ENCODE measurements at regions not wholly inside any gene's neighbourhood (a gene's known extent, or its start where the extent isn't known, plus 50 kb on each side); places are given as distances from the start of the nearest gene placed in this dataset.

DNA sequence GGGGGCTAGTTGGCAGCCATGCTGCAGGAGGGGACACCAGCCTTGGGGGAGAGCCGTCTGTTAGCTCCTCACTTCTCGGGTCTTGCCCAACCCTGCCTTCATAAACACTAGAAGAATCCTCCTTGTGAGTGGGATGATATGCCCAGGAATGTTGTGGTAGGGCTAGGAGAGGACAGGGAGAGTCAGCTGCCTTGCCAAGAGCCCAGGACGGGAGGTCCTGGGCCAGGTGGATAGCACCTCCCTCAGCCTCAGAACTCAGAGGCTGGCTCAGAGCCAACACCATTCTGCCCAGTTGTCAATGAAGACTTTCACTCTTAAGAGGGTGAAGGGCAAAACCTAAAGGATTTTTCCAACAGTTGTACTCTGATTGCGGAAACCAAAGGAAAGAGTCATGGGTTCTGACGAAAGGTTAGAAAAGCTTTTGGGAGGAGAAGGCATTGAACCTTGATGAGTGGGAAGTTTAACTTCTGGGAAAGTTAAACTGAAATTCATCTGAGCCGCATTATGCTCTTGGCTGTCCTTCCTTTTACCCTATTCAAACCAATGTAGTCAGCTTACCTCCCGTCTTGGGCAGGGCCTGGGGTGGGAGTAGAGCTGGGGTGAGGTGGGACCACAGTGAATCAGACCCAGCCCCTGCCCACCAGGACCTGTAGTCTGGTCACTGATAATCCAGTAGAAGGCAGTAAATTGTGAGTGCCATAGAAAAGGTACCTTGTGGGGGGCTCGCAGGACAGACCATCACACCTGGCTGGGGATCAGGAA lies 81.9 kb downstream of the FAM43A start:
- intact Hi-C loops (cut with micrococcal nuclease): loop anchor here (10.0 kb wide), 1 partner anchor 73 kb away; no protein-coding TSS in a partner anchor
- DNase-seq (no peak), ATAC-seq (no peak)

DNA sequence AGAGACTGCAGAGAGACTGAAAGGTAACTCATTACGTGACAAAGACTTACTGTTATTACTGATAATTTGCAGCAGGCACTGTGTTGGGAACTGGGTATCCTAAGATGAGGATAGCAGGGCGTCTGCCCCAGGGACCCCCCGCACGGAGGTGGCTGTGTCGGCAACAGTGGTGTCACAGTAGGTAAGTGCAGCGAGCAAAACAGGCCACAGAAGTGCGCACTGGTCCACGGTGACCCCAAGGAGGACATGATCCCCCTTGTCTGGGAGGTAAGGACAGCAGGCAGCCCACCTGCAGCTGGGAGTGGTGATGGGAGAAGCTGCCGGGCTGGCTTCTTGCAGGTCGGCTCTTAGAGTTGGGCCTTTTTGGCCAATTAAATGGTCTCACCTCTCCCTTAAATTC lies 82.9 kb downstream of the FAM43A start:
- intact Hi-C loops (cut with micrococcal nuclease): loop anchor here (10.0 kb wide), 1 partner anchor 74 kb away; no protein-coding TSS in a partner anchor
- DNase-seq (no peak), ATAC-seq (no peak)

DNA sequence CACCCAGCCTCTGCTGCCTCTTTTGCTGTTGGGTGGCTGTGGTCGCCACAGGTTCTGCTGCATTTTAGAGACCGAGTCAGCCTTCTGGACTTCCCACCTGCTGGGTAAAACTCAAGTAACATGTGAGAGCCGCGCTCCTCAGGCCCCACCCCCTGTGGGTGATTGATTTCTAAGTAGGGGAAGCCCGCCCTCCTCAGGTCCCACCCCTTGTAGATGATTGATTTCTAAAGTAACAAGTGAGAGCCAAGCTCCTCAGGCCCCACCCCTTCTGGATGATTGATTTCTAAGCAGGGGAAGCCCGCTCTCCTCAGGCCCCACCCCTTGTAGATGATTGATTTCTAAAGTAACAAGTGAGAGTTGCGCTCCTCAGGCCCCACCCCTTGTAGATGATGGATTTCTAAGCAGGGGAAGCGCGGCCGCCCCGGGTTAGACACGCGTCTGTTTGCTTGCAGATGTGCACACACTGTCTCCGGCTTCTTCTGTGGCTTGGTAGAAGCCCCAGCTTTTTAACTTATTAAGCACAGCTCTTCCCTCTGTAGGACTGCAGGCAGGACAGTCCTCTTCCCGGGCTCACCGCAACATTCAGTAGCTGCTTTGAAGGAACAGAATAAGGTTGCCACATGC lies 83.4 kb downstream of the FAM43A start:
- DNase-seq (peak; percentile 93), ATAC-seq (peak; percentile 97)
- intact Hi-C loops (cut with micrococcal nuclease): loop anchor here (10.0 kb wide), 1 partner anchor 74 kb away; no protein-coding TSS in a partner anchor

DNA sequence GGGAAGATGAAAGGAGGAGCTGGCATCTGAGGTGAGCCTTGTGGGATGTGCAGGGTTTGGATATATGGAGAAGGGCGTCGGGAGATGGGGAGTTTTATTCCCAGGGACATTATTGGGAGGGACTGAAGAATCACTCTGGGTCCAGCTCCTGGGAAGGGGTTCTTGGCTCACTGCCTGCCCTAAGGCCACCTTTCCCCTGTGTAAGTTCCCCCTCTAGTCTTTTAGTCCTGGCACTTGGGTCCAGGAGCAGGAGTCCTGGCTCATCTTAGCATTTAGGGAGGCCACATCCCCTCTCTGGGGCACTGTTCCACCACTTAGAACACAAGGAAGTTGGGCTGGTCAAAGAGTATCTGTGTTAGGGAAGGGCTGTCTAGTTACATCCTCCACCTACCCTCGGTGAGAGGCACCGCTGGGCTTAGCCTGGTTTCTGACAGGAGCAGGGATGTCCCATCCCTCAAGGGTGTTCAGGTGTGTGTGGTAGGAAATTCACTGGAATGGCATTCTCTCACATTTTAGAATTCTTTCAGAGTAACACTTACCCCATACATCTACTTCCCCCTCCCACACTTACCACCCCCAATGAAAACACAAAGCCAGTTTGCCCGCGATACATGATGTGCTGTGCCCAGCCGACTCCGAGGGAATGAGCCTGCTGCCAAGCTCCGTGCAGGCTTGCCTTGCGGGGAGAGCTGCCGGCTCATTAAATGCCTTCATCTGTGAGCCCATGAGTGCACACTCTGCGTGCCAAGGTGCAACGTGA lies 86.7 kb downstream of the FAM43A start:
- DNase-seq: no peak
- intact Hi-C loops (cut with micrococcal nuclease): loop anchor here (10.0 kb wide), 1 partner anchor 102 kb away; no protein-coding TSS in a partner anchor
- ATAC-seq: no peak

DNA sequence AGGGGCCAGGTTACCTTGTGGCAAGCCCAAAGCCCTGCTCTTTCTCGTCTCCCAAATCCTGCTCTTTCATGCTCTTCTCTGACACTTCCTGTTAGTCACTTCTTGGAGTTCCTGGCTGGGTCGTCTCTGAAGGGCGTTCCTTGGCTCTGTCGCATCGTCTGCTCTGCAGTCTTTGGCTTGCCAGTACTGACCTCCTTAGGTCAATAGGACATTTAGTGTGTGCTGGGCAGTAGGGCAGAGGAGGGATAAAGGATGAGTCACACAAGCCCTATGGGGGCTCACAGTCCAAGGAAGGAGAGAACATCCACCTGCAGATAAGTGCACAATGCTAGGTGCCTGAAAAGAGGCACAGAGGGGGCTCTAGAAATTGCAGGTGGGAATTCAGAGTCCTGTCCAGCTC lies 87.5 kb downstream of the FAM43A start:
- DNase-seq (peak; percentile 60), ATAC-seq (peak; percentile 58)
- intact Hi-C loops (cut with micrococcal nuclease): loop anchor here (10.0 kb wide), 1 partner anchor 102 kb away; no protein-coding TSS in a partner anchor

DNA sequence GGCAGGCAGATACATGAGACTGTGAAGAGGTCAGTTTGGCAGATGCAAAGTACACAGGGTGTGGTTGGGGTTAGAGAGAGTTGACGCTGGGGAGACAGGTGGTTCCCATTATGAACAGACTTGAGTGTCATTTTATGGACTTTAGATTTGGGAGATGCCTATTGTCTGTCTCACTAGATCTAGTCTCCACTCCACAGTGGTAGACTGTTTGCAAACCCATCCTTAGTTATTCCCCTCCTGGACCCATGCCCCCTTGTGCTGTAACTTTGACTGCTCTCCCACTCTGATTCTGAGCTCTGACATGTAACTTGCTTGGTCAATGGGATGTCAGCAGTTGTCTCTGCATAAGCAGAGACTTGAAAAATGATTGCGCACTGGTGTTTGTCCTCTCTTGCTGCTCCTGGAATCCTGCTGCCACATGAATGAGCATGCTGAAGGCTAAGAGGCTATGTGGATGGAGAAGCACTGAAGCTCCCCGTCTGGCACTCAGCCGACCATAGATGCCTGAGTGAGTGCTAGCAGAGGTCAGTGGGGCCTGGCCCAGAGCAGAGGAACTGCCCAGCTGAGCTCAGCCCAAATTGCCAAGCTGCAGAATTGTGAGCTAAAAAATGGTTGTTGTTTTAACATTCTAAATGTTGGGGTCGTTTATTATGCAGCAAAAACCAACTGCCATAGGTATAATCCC lies 88.2 kb downstream of the FAM43A start:
- intact Hi-C loops (cut with micrococcal nuclease): loop anchor here (10.0 kb wide), 1 partner anchor 101 kb away; no protein-coding TSS in a partner anchor
- no peak for DNase-seq
- ATAC-seq: peak; percentile 2

DNA sequence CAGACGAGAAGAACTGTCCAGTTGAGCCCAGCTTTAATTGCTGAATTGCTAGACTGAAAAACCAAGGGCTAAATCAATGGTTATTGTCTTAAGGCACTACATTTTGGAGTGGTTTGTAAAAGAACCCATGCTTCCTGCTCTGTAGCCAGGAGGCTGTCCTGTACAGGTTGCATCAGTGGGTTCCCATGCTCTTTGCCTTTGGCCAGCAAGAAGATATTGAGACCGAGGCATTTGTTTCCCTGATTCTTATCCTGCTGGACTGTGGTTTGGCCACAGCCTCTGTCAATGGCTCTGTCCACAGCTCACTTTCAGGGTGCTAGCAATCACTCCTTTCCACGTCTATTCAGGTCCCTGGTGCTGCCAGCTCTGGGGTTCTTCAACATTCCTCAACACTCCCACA lies 89.6 kb downstream of the FAM43A start:
- intact Hi-C loops (cut with micrococcal nuclease): loop anchor here (10.0 kb wide), 1 partner anchor 100 kb away; no protein-coding TSS in a partner anchor
- ATAC-seq (no peak), DNase-seq (no peak)

DNA sequence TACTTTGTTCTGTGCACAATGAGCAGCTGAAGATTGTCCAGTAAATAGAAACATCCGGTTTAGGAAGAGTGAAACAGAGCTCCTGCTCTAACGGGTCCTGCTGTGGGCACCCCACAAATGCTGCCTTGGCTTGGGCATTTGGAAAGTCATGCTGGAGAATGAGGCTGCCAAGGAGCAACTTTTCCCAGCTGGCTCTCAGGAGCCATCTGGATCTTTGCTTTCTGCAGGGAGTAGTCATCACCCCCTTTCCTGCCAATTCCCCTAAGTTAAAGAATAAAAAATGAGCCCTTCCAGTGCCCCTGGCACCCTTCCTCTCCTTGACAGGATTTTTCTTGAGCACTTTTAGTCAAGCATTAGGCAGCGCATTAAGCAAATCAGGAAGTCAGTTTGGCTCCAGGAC lies 90.0 kb downstream of the FAM43A start:
- no peak for DNase-seq
- ATAC-seq: no peak
- intact Hi-C loops (cut with micrococcal nuclease): loop anchor here (10.0 kb wide), 1 partner anchor 99 kb away; no protein-coding TSS in a partner anchor

DNA sequence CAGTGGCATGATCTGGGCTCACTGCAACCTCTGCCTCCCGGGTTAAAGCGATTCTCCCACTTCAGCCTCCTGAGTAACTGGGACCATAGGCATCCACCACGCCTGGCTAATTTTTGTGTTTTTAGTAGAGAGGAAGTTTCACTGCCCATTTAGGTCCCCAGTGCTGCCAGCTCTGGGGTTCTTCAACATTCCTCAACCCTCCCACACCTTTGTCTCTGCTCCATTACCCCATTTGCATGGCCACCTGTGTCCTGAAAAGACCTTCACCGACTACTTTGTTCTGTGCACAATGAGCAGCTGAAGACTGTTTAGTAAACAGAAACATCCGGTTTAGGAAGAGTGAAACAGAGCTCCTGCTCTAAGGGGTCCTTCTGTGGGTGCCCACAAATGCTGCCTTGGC lies 92.0 kb downstream of the FAM43A start:
- ATAC-seq: no peak
- DNase-seq: no peak
- intact Hi-C loops (cut with micrococcal nuclease): loop anchor here (10.0 kb wide), 1 partner anchor 97 kb away; no protein-coding TSS in a partner anchor

DNA sequence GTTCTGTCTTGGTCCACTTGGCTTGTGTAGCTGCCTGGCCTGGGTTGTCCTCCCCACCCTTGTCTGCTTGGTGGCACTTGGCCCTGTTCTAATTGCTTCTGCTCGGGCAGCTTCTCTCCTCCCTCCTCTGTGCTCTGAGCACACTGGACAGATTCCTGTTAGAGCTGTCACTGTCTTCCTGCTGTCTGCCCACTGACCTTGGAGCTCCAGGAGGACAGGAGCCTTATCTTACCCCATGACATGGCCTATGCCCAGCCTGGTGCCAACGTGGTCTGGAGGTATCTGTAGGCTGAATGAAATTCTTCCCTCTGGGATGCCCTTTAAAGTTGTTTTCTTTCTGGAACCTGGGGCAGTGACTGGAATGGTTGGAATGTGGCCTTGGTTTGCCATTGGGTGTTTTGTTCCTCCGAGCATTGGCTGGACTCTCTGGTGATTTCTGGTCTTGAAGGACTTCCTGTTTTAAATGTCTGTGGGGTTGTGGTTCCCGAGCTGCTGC lies 94.1 kb downstream of the FAM43A start:
- peak; percentile 87 for ATAC-seq
- DNase-seq: peak; percentile 48
- intact Hi-C loops (cut with micrococcal nuclease): loop anchor here (10.0 kb wide), 1 partner anchor 95 kb away; no protein-coding TSS in a partner anchor

DNA sequence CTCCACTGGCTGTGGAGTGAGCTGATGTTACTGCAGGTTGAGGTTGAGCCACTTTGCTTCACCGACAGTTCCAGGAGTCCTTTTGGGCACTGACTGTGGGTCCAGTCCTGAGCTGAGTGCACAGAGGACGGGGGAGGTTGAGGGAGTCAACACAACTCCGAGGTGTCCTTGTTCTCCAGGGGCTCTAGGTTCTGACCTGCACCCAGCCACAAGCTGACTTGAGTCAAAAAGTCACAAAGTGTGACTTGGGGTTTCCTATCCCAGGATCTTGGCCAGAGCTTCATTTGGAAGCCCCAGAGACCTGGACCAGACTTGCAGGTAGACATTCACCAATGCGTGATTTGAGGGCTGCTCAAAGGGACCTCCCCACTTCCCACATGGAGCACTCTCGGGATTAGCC lies 95.0 kb downstream of the FAM43A start:
- no peak for DNase-seq
- ATAC-seq: no peak
- intact Hi-C loops (cut with micrococcal nuclease): no loop called here

DNA sequence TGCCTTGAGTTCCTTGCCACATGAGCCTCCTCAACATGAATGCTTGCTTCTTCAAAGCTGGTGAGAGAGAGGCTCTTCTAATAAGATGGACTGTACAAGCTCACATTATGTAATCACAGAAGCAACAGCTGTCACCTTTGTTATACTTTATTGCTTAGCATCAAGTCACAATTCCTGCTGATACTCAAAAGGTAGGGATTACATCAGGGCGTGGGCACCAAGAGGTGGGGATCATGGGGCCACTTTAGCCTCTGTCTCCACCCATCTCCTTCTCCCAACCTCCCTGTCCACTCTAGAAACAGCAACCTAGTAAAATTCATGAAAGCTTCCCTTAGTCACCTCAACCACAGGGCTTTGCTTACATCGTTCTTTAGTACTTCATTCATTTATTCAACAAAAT lies 95.9 kb downstream of the FAM43A start:
- ATAC-seq (no peak), DNase-seq (no peak)
- intact Hi-C loops (cut with micrococcal nuclease): no loop called here

DNA sequence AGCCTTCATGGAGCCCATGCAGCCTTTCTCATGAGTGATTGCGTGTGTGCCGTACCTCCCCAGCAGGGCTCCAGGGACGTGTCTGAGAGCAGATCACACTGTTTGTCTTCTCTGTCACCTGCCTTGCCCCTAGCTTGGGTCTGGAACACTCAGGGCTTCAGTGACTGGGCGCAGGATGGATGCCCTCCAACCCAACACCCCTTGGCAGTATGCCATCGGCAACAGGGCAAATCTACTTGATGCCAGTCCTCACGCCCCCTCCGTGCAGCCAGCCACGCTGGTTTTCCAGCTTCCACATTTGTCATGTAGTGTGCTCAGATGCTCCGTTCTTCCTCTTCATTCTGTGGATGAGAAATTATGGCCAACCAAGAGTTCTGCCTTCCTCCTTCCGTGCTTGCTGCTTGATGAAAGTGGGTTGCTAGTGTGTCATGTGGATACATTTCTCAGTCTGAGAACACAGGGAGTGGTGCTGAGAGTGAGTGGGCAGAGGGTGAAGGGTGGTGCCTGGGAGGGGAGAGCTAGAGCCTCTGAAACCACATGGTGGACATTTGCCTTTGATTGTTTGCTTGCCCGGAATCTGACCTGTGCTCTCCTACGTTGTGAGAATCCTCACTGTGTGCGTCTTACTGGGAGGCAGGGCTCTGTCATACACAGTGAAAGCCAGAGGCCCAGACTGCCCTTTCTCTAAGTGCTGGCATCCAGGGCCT lies 97.2 kb downstream of the FAM43A start:
- DNase-seq: peak; percentile 41
- ATAC-seq: peak; percentile 17
- intact Hi-C loops (cut with micrococcal nuclease): no loop called here

DNA sequence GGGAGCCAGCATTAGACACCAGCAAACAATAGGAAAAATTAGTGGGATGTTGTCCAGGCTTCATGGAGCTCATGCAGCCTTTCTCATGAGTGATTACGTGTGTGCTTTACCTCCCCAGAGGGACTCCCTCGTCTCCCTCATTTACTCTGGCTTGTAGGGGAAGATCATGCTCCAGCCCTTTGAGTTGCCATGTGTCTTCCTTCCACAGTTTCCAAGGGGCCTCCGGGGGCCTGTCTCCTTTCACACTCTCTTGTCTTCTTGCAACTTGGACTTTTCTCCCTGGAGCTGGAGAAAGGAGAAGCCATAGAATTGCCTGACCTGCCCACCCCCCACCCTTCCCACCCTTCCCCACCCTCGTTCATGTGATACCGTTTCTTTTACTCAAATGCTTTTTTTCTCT lies 98.7 kb downstream of the FAM43A start:
- ATAC-seq: no peak
- DNase-seq: no peak
- intact Hi-C loops (cut with micrococcal nuclease): no loop called here

DNA sequence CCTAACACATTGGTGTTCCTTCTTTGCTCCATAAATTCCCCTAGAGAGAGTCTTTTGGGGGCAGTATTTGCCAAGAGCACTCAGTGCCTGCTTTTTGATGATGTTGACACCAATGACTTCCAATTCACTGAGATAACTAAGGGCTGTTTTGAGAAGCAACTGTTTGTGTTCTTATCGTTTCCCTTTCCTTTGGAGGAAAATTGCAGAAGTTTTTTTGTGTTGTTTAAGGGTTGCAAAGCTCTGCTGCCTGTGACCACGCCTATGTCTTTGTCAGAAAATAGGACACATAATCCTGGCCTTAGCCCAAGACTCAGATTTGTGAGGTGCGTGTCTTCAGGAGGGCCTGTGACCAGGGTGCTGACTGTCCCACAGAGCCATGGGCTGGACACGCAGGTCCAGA lies 99.6 kb downstream of the FAM43A start:
- peak; percentile 76 for ATAC-seq
- no peak for DNase-seq
- intact Hi-C loops (cut with micrococcal nuclease): no loop called here

DNA sequence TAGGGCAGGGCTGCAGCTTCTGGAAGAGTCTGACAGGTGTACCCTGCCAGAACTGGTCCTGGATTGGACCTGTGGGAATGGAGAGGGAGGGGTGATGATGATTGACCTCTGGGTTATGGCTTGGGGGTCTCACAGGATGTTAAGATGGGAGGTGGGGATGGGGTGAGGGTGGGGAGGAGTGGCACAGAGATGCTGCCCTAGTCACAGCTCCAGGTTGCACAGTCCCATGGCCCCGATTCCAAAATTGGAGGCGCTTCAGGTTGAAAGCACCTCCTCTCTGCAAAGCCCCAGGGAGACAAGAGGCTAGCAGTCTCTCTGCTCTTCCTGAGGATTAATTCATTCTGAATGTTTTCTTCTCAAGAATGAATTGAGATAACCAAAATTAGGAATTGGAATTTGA lies 101.4 kb downstream of the FAM43A start:
- intact Hi-C loops (cut with micrococcal nuclease): no loop called here
- DNase-seq: no peak
- no peak for ATAC-seq

DNA sequence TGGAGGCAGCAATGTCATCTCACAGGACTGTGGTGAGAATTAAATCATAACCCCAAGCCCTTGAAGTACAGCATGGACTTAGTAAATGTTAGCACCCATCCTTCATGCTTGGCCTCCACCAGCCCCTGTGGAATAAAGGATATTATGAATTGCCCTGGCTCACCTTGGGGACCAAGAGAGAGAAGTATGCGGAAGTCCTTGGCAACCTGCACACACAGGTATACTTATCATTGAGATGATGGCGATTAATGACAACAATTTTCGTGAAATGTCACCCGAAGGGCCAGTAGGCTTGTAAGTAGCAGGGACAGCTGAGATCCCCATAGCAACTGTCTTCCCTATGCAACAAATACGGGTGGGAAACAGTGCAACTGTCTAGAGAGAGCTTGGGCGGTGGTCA lies 102.0 kb downstream of the FAM43A start:
- DNase-seq (no peak), ATAC-seq (no peak)
- intact Hi-C loops (cut with micrococcal nuclease): no loop called here

DNA sequence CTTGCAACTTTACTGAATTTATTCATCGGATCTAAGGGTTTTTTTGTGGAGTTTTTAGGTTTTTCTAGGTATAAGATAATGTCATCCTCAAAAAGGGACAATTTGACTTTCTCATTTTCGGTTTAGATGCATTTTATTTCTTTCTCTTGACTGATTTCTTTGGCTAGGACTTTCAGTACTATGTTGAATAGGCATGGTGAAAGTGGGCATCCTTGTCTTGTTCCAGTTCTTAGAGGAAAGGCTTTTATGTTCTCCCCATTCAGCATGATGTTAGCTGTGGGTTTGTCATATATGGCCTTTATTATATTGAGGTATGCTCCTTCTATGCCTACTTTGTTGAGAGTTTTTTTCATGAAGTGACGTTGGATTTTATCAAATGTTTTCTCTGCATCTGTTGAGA lies 106.7 kb downstream of the FAM43A start:
- intact Hi-C loops (cut with micrococcal nuclease): no loop called here
- DNase-seq (no peak), ATAC-seq (no peak)
